NB4 (cell line): ENCODE measurements at regions not wholly inside any gene's neighbourhood (a gene's known extent, or its start where the extent isn't known, plus 50 kb on each side); places are given as distances from the start of the nearest gene placed in this dataset.

Source experiments
- POLR2A ChIP-seq: IDR thresholded peaks from 2 replicates; pipeline ENCODE4 v1.6.1; 2011; ENCODE audit warnings: mild to moderate bottlenecking; ENCODE audit not compliant: insufficient read length; ENCODE audit errors: extremely low read depth
- TF ChIP-seq, protein P1 (sequence below): IDR thresholded peaks from one replicate; pipeline ENCODE4 v1.5.1; 2012; ENCODE audit warnings: low read depth, low read length
- TF ChIP-seq, protein P2 (sequence below): IDR thresholded peaks from 2 replicates; pipeline ENCODE4 v1.6.1; 2011; ENCODE audit warnings: low read depth, low read length

DNA sequence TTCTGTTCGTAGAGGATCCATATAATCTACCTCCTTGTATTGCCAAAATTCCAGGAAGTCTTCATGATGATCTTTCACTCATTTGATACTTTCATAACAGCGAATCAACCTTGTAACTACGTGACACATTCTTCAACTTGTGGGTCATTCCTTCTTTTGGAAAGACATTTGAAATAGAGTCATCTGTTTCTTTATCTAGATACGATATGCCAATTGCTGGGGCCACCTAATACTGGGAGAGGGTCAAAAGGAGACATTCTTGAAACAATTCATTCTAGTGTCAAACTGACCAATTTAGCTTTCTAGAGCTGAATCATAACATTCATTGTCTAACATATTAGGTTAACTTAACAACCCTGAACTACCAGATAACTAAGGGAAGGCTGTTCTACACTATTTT is 62.9 kb upstream of the SMAD1 start:
- TF ChIP-seq, protein P1, sequence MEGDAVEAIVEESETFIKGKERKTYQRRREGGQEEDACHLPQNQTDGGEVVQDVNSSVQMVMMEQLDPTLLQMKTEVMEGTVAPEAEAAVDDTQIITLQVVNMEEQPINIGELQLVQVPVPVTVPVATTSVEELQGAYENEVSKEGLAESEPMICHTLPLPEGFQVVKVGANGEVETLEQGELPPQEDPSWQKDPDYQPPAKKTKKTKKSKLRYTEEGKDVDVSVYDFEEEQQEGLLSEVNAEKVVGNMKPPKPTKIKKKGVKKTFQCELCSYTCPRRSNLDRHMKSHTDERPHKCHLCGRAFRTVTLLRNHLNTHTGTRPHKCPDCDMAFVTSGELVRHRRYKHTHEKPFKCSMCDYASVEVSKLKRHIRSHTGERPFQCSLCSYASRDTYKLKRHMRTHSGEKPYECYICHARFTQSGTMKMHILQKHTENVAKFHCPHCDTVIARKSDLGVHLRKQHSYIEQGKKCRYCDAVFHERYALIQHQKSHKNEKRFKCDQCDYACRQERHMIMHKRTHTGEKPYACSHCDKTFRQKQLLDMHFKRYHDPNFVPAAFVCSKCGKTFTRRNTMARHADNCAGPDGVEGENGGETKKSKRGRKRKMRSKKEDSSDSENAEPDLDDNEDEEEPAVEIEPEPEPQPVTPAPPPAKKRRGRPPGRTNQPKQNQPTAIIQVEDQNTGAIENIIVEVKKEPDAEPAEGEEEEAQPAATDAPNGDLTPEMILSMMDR = no peak
- no peak for TF ChIP-seq POLR2A
- TF ChIP-seq, protein P2, sequence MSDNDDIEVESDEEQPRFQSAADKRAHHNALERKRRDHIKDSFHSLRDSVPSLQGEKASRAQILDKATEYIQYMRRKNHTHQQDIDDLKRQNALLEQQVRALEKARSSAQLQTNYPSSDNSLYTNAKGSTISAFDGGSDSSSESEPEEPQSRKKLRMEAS = no peak
